ENCODE measurements at regions not wholly inside any gene's neighbourhood (a gene's known extent, or its start where the extent isn't known, plus 50 kb on each side); places are given as distances from the start of the nearest gene placed in this dataset.
"Not testable (repeated sequence)": the region's sequence is repeated elsewhere in the genome, so short reads cannot be mapped to it uniquely, and the experiment has no call there.

DNA sequence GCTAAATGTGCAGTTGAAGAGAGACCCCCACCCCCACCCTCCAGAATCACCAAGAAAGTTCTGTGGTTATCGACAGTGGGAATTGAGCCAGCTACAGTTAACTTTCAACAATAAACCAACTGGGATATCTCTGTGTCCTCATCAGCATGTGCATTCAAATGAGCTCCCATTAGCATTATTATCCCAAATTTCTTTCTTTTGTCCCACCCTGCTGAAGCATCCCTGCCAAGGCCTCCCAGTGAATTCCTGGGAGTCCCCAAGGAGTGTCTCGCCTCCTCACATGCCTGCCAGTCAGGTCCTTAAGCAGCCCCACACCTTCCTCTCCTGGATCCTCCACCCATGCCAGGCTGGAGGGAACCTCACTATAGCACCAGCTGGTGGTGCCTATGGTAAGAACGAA, 422.1 kb upstream of the HNRNPA3 start:
- no peak overlapping the region for H3K27ac ChIP-seq
- H3K4me3 ChIP-seq: no peak overlapping the region
- no peaks in the 10 kb centered on the region for H3K4me1 ChIP-seq
- no peaks in the 10 kb centered on the region for H3K36me3 ChIP-seq
- DNase-seq (ENCODE audit: low spot score): no peak
- TF ChIP-seq, protein P1, sequence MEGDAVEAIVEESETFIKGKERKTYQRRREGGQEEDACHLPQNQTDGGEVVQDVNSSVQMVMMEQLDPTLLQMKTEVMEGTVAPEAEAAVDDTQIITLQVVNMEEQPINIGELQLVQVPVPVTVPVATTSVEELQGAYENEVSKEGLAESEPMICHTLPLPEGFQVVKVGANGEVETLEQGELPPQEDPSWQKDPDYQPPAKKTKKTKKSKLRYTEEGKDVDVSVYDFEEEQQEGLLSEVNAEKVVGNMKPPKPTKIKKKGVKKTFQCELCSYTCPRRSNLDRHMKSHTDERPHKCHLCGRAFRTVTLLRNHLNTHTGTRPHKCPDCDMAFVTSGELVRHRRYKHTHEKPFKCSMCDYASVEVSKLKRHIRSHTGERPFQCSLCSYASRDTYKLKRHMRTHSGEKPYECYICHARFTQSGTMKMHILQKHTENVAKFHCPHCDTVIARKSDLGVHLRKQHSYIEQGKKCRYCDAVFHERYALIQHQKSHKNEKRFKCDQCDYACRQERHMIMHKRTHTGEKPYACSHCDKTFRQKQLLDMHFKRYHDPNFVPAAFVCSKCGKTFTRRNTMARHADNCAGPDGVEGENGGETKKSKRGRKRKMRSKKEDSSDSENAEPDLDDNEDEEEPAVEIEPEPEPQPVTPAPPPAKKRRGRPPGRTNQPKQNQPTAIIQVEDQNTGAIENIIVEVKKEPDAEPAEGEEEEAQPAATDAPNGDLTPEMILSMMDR (IDR thresholded peaks at IDR 0.05): no peak
- no peaks in the 10 kb centered on the region for H3K27me3 ChIP-seq
- no peaks in the 10 kb centered on the region for H3K9me3 ChIP-seq

DNA sequence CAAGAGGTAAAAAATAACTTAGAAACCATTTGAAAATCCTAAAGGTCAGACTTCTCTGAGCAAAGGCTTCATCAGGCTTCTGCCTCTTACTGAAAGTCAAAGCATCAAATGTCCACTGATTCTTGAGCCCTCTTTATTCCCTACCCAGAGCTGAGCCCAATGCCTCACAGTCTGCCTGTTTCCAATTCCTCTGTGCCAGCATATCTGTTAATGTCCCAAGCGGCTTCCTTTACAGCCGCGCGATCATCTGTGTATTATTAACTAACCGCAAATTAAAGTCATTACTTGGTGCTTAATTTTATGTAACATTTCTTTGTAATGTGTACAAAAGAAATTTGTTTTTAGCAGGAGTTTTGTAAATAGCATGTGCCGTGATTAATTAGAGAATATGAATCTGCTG, 418.8 kb upstream of the HNRNPA3 start:
- Histone ChIP-seq H3K27ac (no peak overlapping the region), H3K4me1 (no peaks in the 10 kb centered on the region)
- TF ChIP-seq, protein P1 (IDR thresholded peaks at IDR 0.05): no peak

DNA sequence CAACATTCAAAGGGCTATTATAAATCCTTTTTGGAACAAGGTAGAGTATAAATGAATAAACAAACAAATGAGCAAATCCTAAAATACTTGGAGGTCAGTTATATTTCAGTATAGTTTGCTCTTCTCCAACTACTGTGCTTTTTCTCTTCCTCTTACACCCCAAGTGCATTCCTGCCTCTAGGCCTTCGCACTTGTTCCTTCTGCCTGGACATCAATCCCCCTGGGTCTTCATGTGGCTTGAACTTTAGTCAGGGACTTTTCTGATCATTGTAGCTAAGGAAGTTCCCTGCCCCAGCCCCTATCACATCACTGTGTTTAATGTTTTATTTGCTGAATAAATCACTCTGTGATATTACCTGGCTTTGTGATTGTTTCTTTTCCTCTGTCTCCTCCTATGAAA, 418.2 kb upstream of the HNRNPA3 start:
- no peak overlapping the region for H3K27ac ChIP-seq
- no peaks in the 10 kb centered on the region for H3K4me1 ChIP-seq
- TF ChIP-seq, protein P1 (IDR thresholded peaks at IDR 0.05): no peak

More for the DNA sequence above, 418.8 kb upstream of the HNRNPA3 start:
- no peak for DNase-seq (ENCODE audit: low spot score)
- no peaks in the 10 kb centered on the region for H3K27me3 ChIP-seq
- H3K36me3 ChIP-seq: no peaks in the 10 kb centered on the region
- no peak overlapping the region for H3K4me3 ChIP-seq
- H3K9me3 ChIP-seq: no peaks in the 10 kb centered on the region

DNA sequence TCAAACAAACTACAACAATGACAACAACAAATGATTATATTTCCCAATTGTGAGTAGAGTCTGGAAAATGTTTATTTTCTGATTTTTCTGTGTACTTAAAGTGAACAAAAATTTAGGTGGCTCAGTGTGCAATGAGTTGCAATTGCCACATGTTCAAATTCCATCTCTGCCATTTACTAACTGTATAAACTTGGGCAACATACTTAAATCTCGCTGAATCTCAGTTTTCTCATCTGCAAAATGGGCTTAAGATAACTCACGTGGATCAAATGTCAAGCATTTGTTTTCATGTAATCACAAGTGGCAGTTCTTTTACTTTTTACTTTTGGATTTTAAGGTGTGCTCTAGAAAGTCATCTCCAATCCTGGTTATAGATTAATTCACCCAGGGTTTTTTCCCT, 416.8 kb upstream of the HNRNPA3 start:
- Histone ChIP-seq H3K4me3 (no peak overlapping the region), H3K27me3 (no peaks in the 10 kb centered on the region), H3K9me3 (no peaks in the 10 kb centered on the region), H3K27ac (no peak overlapping the region), H3K4me1 (no peaks in the 10 kb centered on the region), H3K36me3 (no peaks in the 10 kb centered on the region)
- no peak for DNase-seq (ENCODE audit: low spot score)
- TF ChIP-seq, protein P1 (IDR thresholded peaks at IDR 0.05): no peak

More for the DNA sequence above, 418.2 kb upstream of the HNRNPA3 start:
- Histone ChIP-seq H3K27me3 (no peaks in the 10 kb centered on the region), H3K4me3 (no peak overlapping the region), H3K36me3 (no peaks in the 10 kb centered on the region), H3K9me3 (no peaks in the 10 kb centered on the region)
- no peak for DNase-seq (ENCODE audit: low spot score)

DNA sequence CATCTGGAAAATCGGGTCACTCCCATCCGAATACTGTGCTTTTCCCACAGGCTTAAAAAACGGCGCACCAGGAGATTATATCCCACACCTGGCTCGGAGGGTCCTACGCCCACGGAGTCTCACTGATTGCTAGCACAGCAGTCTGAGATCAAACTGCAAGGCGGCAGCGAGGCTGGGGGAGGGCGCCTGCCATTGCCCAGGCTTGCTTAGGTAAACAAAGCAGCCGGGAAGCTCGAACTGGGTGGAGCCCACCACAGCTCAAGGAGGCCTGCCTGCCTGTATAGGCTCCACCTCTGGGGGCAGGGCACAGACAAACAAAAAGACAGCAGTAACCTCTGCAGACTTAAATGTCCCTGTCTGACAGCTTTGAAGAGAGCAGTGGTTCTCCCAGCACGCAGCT, 415.9 kb upstream of the HNRNPA3 start:
- not testable (repeated sequence) for H3K27ac ChIP-seq; H3K27me3 ChIP-seq; DNase-seq (ENCODE audit: low spot score); H3K9me3 ChIP-seq; H3K4me1 ChIP-seq; H3K4me3 ChIP-seq; H3K36me3 ChIP-seq

DNA sequence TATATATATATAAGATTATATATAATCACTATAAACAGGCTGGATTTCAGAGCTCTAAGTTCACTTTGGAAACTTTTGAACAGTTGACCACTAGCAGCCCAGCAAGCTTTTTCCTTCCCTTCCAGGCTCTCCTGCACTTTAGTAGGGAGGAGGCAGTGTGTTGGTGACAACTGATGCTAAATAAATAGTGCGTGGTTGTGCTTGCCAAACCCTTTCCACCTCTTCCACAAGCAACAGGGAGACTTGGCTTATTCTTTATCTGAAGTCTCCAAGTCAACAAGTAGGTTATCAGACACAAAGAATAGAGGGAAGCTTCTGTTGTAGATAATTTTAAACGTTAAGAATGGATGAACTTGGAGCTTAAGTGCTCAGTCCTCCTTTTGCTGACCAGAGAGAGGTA, 408.2 kb upstream of the HNRNPA3 start:
- H3K4me3 ChIP-seq: no peak overlapping the region
- no peak overlapping the region for H3K27ac ChIP-seq
- no peak for DNase-seq (ENCODE audit: low spot score)
- TF ChIP-seq, protein P1 (IDR thresholded peaks at IDR 0.05): no peak
- no peaks in the 10 kb centered on the region for H3K36me3 ChIP-seq
- no peaks in the 10 kb centered on the region for H3K27me3 ChIP-seq
- no peaks in the 10 kb centered on the region for H3K4me1 ChIP-seq
- no peaks in the 10 kb centered on the region for H3K9me3 ChIP-seq
